HCT116 (cell line): ENCODE measurements at regions not wholly inside any gene's neighbourhood (a gene's known extent, or its start where the extent isn't known, plus 50 kb on each side); places are given as distances from the start of the nearest gene placed in this dataset.

ENCODE experiments used
- ATAC-seq: fragments of 200-7000 bp; cut with Tn5 transposase; 2 replicates; pipeline ENCODE4 v1.9.1; 2020; ENCODE audit warnings: mild to moderate bottlenecking, moderate library complexity
- BruUV-seq: library from RNA; stranded (reverse); fragments of 400-500 nt; replicated peaks from 2 replicates; lab custom pipeline; 2021; lab: Mats Ljungman, UMichigan
- CTCF ChIA-PET: fragments of 300-600 bp; sonication (Branson Sonifier 250); formaldehyde crosslinking; loops from one replicate; lab custom pipeline; 2021; ENCODE audit warnings: antibody characterized with exemption; lab: Charles Lee
- POLR2A ChIA-PET: fragments of 300-600, 350-600 bp; sonication (Branson Sonifier 250); formaldehyde crosslinking; loops from one replicate; lab custom pipeline; 2021; ENCODE audit warnings: antibody characterized with exemption; lab: Charles Lee
- RAD21 ChIA-PET, 2 experiments: fragments of 300-600 bp; sonication (Branson Sonifier 250); formaldehyde crosslinking; loops; one replicate each; lab custom pipeline; 2023; ENCODE audit warnings: low total read pairs in 2 of 2; ENCODE audit not compliant: uncharacterized antibody in 2 of 2, unreplicated experiment in 2 of 2, low non-redundant PET in 1 of 2; lab: Charles Lee
- DNase-seq: peaks from one replicate; pipeline ENCODE4 v3.0.0-alpha.2; 2010; ENCODE audit warnings: low read depth, low spot score
- H2AFZ ChIP-seq: fragments of 200-600 bp; shearing (Covaris generic), sonication (generic); 2 replicates; pipeline ENCODE4 v1.6.1; 2017; ENCODE audit warnings: low read depth, mixed run types, mixed read lengths, antibody characterized with exemption, low read length; ENCODE audit not compliant: poor library complexity, severe bottlenecking
- H3K27ac ChIP-seq: 2 replicates; pipeline ENCODE4 v1.5.1; 2012; ENCODE audit warnings: low read depth, low read length
- H3K27me3 ChIP-seq: fragments of 200-600 bp; sonication (generic); 2 replicates; pipeline ENCODE4 v1.6.1; 2016; ENCODE audit warnings: mixed run types, low read length, mixed read lengths; ENCODE audit not compliant: insufficient read depth
- H3K36me3 ChIP-seq, 2 experiments: fragments of 200-500 bp in 1 of 2; fragments of 200-600 bp in 1 of 2; sonication (Bioruptor generic) in 1 of 2; sonication (generic) in 1 of 2; 2 replicates each; pipeline versions ENCODE4 v1.5.1 to v1.6.1; 2014 to 2016; ENCODE audit warnings: low read length in 2 of 2, inconsistent platforms in 1 of 2, mixed read lengths in 1 of 2, mixed run types in 1 of 2; ENCODE audit not compliant: insufficient read depth in 2 of 2, control insufficient read depth in 1 of 2
- H3K4me1 ChIP-seq, 2 experiments: fragments of 200-600 bp in 1 of 2; sonication (generic) in 1 of 2; 2 replicates each; pipeline versions ENCODE4 v1.5.1 to v1.6.1; 2012 to 2017; ENCODE audit warnings: low read length in 2 of 2, inconsistent platforms in 1 of 2, mild to moderate bottlenecking in 1 of 2, mixed read lengths in 1 of 2, mixed run types in 1 of 2, moderate library complexity in 1 of 2; ENCODE audit not compliant: insufficient read depth in 2 of 2, control insufficient read depth in 1 of 2
- H3K4me2 ChIP-seq: fragments of 200-600 bp; sonication (generic); 2 replicates; pipeline ENCODE4 v1.6.1; 2017; ENCODE audit warnings: mixed run types, low read length, mixed read lengths
- H3K4me3 ChIP-seq, 2 experiments: fragments of 200-600 bp in 1 of 2; sonication (generic) in 1 of 2; replicated peaks in 1 of 2; 2 replicates each; pipeline ENCODE4 v1.5.1; 2011 to 2016; ENCODE audit warnings: low read length in 2 of 2, control low read depth in 1 of 2, low read depth in 1 of 2, mild to moderate bottlenecking in 1 of 2, mixed read lengths in 1 of 2, mixed run types in 1 of 2
- H3K79me2 ChIP-seq: fragments of 200-600 bp; sonication (generic); 2 replicates; pipeline ENCODE4 v1.6.1; 2017; ENCODE audit warnings: mild to moderate bottlenecking, mixed run types, low read length, moderate library complexity, mixed read lengths; ENCODE audit not compliant: insufficient read depth
- H3K9ac ChIP-seq: fragments of 200-600 bp; sonication (generic); 2 replicates; pipeline ENCODE4 v1.6.1; 2016; ENCODE audit warnings: low read length, mixed read lengths
- H3K9me2 ChIP-seq: fragments of 200-600 bp; sonication (generic), shearing (Covaris generic); 2 replicates; pipeline ENCODE4 v1.6.1; 2017; ENCODE audit warnings: mixed run types, mild to moderate bottlenecking, moderate library complexity; ENCODE audit not compliant: insufficient read depth
- H3K9me3 ChIP-seq, 2 experiments: fragments of 200-500 bp in 1 of 2; fragments of 200-600 bp in 1 of 2; sonication (Bioruptor generic) in 1 of 2; sonication (generic) in 1 of 2; 2 replicates each; pipeline ENCODE4 v1.6.1; 2014 to 2017; ENCODE audit warnings: low read length in 2 of 2, mixed read lengths in 2 of 2, inconsistent platforms in 1 of 2, low read depth in 1 of 2, mild to moderate bottlenecking in 1 of 2, mixed run types in 1 of 2, moderate library complexity in 1 of 2; ENCODE audit not compliant: control insufficient read depth in 1 of 2, insufficient read depth in 1 of 2
- H4K20me1 ChIP-seq: fragments of 200-600 bp; sonication (generic), shearing (Covaris generic); 2 replicates; pipeline ENCODE4 v1.6.1; 2017; ENCODE audit warnings: mixed run types, mild to moderate bottlenecking, moderate library complexity; ENCODE audit not compliant: insufficient read depth
- ATF3 ChIP-seq: IDR thresholded peaks from 2 replicates; pipeline ENCODE4 v1.6.1; 2012
- CBX3 ChIP-seq: IDR thresholded peaks from 2 replicates; pipeline ENCODE4 v1.6.1; 2012; ENCODE audit warnings: low read depth
- CEBPB ChIP-seq: IDR thresholded peaks from 2 replicates; pipeline ENCODE4 v1.6.1; 2012; ENCODE audit warnings: low read depth
- EGR1 ChIP-seq: IDR thresholded peaks from 2 replicates; pipeline ENCODE4 v1.6.1; 2012; ENCODE audit warnings: low read depth
- ELF1 ChIP-seq: IDR thresholded peaks from 2 replicates; pipeline ENCODE4 v1.6.1; 2012; ENCODE audit warnings: low read depth, borderline replicate concordance
- EZH2phosphoT487 ChIP-seq: fragments of 200-600 bp; IDR thresholded peaks from 2 replicates; pipeline ENCODE4 v1.6.1; 2018; ENCODE audit warnings: antibody characterized with exemption, borderline replicate concordance
- FOSL1 ChIP-seq: IDR thresholded peaks from 2 replicates; pipeline ENCODE4 v1.6.1; 2012; ENCODE audit warnings: low read depth
- JUND ChIP-seq: IDR thresholded peaks from 2 replicates; pipeline ENCODE4 v1.6.1; 2012
- POLR2A ChIP-seq: IDR thresholded peaks from 2 replicates; pipeline ENCODE4 v1.7.0; 2011; ENCODE audit warnings: borderline replicate concordance; ENCODE audit not compliant: insufficient read depth, insufficient read length; ENCODE audit errors: extremely low read depth
- POLR2AphosphoS5 ChIP-seq: IDR thresholded peaks from 2 replicates; pipeline ENCODE4 v1.6.1; 2011; ENCODE audit warnings: mild to moderate bottlenecking, low read depth, low read length, moderate library complexity
- RAD21 ChIP-seq: IDR thresholded peaks from 2 replicates; pipeline ENCODE4 v1.6.1; 2012; ENCODE audit warnings: low read depth, mild to moderate bottlenecking
- REST ChIP-seq: IDR thresholded peaks from 2 replicates; pipeline ENCODE4 v1.6.1; 2012; ENCODE audit warnings: low read depth
- SIN3A ChIP-seq: IDR thresholded peaks from 2 replicates; pipeline ENCODE4 v1.6.1; 2012; ENCODE audit warnings: low read depth
- SP1 ChIP-seq: IDR thresholded peaks from 2 replicates; pipeline ENCODE4 v1.6.1; 2012; ENCODE audit warnings: low read depth
- SRF ChIP-seq: IDR thresholded peaks from 2 replicates; pipeline ENCODE4 v1.6.1; 2012; ENCODE audit warnings: low read depth
- TCF7L2 ChIP-seq: IDR thresholded peaks from 2 replicates; pipeline ENCODE4 v1.7.0; 2011; ENCODE audit warnings: borderline replicate concordance, inconsistent platforms; ENCODE audit not compliant: insufficient read depth, insufficient read length; ENCODE audit errors: extremely low read depth
- ZBTB33 ChIP-seq: IDR thresholded peaks from 2 replicates; pipeline ENCODE4 v1.6.1; 2011; ENCODE audit warnings: mild to moderate bottlenecking, low read length, moderate library complexity; ENCODE audit not compliant: insufficient replicate concordance; ENCODE audit errors: extremely low read depth
- ZFX ChIP-seq: fragments of 450-650 bp; IDR thresholded peaks from 2 replicates; pipeline ENCODE4 v1.6.1; 2017
- ZNF274 ChIP-seq: fragments of 200-500 bp; sonication (Bioruptor generic); IDR thresholded peaks from 2 replicates; pipeline ENCODE4 v1.6.1; 2014; ENCODE audit warnings: mild to moderate bottlenecking, low read depth, low read length, inconsistent platforms
- intact Hi-C: fragments of 100-400 bp; cut with micrococcal nuclease; formaldehyde crosslinking; loops from 2 replicates; pipeline ENCODE4 v1.10.0; 2022
- TF ChIP-seq, protein P1 (sequence below): IDR thresholded peaks from 2 replicates; pipeline ENCODE4 v1.6.1; 2012

DNA sequence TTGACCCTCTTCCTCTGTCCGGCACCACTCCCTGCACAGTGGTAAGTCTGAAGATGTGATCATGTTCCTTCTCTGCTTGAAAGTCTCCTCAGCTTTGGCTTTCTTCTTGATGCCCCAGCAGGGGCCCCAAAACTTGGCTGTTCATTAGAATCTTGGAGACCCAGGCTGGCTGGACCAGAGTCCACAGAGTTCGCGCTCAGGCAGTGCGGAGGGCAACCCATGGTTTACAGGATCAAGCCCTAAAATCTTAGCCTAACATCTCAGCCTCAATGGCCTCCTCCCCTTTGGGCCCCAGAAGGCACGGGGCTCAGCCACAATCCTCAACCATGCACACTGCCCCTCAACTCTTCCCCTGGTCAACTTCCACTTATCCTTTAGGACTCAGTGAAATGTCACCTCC, 72.9 kb upstream of the GTSF1L start:
- no peak overlapping the region for H2AFZ ChIP-seq
- H3K36me3 ChIP-seq: no peaks in the 10 kb centered on the region
- ChIA-PET CTCF (no interaction called here), RAD21 (no interaction called here), POLR2A (no interaction called here)
- BruUV-seq: no TSS peak
- DNase-seq: no peak
- H3K4me3 ChIP-seq: no peak overlapping the region
- no peaks in the 10 kb centered on the region for H3K27me3 ChIP-seq
- intact Hi-C loops: no loop called here
- no peak overlapping the region for H3K27ac ChIP-seq
- no peaks in the 10 kb centered on the region for H3K79me2 ChIP-seq
- no peak overlapping the region for H3K9ac ChIP-seq
- H4K20me1 ChIP-seq: no peaks in the 10 kb centered on the region
- TF ChIP-seq REST: no peak
- TF ChIP-seq ZBTB33: no peak
- TF ChIP-seq ZFX: no peak
- TF ChIP-seq ELF1: no peak
- no peak for TF ChIP-seq SIN3A
- no peak for TF ChIP-seq SRF
- no peak for TF ChIP-seq TCF7L2
- TF ChIP-seq EGR1: no peak
- no peak for TF ChIP-seq SP1
- no peak for TF ChIP-seq POLR2A
- no peak for TF ChIP-seq CBX3
- TF ChIP-seq RAD21: no peak
- TF ChIP-seq, protein P1, sequence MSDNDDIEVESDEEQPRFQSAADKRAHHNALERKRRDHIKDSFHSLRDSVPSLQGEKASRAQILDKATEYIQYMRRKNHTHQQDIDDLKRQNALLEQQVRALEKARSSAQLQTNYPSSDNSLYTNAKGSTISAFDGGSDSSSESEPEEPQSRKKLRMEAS: no peak
- no peak for TF ChIP-seq ATF3
- TF ChIP-seq CEBPB: no peak
- TF ChIP-seq JUND: no peak
- TF ChIP-seq FOSL1: no peak
- TF ChIP-seq EZH2phosphoT487: no peak
- no peak for TF ChIP-seq POLR2AphosphoS5
- TF ChIP-seq ZNF274: no peak
- H3K9me2 ChIP-seq: no peaks in the 10 kb centered on the region
- no peak for ATAC-seq
- peaks cover 0 to 7% of the 10 kb centered on the region in 2 experiments; a peak in 1 of 4 replicates for H3K9me3 ChIP-seq
- peaks cover 0 to 2% of the 10 kb centered on the region in 2 experiments; a peak in 1 of 4 replicates for H3K4me1 ChIP-seq
- no peak overlapping the region for H3K4me2 ChIP-seq
